Suprapubic skin (tissue), 4 donors: ENCODE measurements at regions not wholly inside any gene's neighbourhood (a gene's known extent, or its start where the extent isn't known, plus 50 kb on each side); places are given as distances from the start of the nearest gene placed in this dataset.

ENCODE experiments used
- POLR2A ChIP-seq, 2 donors: fragments of 450-650 bp; IDR thresholded peaks; one replicate each; pipeline ENCODE4 v1.6.1; 2017; ENCODE audit warnings: antibody characterized with exemption in 2 of 2, mild to moderate bottlenecking in 2 of 2, moderate library complexity in 2 of 2
- POLR2AphosphoS5 ChIP-seq, 3 donors: sonication (generic); formaldehyde crosslinking; IDR thresholded peaks; one replicate each; pipeline ENCODE4 v1.6.1; 2017; ENCODE audit warnings: antibody characterized with exemption in 3 of 3
- TF ChIP-seq, protein P1 (sequence below), 2 donors: fragments of 200-600 bp in 1 of 2; fragments of 450-650 bp in 1 of 2; sonication (generic) in 1 of 2; IDR thresholded peaks; one replicate each; pipeline ENCODE4 v1.5.1; 2016 to 2019; ENCODE audit warnings: antibody characterized with exemption in 2 of 2, mild to moderate bottlenecking in 1 of 2, moderate library complexity in 1 of 2

DNA sequence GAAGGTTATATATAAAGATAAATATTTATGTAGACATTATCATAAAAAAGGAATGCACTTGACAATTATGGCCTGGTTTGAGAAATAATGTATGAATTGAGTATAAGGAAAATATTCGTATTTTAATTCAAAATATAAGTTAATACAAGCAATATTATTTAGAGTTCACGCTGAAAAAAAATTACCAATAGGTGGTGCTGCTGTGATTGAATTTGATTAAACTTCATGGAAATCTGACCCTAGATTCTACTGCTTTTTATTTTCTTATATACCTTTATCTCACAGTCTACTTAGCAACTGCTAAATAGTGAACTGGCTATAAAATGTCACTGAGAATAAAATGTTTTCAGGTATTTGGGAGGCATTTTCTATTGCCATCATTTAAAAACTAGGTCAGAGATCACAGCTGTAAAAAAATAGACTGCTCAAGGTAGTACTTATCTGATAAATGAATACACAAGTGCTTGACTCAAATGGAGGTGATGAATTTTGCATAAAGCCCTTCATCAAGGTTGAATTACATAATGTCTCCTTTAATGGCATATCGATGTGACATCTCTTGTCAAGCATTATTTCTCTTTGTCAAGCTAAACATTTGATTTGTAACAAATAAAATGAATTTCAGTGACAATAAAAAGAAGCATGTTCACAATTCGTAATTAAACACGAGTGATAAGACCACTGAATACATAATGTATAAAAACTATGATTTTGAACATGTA, 1638.8 kb upstream of the PCDH7 start:
- TF ChIP-seq, protein P1, sequence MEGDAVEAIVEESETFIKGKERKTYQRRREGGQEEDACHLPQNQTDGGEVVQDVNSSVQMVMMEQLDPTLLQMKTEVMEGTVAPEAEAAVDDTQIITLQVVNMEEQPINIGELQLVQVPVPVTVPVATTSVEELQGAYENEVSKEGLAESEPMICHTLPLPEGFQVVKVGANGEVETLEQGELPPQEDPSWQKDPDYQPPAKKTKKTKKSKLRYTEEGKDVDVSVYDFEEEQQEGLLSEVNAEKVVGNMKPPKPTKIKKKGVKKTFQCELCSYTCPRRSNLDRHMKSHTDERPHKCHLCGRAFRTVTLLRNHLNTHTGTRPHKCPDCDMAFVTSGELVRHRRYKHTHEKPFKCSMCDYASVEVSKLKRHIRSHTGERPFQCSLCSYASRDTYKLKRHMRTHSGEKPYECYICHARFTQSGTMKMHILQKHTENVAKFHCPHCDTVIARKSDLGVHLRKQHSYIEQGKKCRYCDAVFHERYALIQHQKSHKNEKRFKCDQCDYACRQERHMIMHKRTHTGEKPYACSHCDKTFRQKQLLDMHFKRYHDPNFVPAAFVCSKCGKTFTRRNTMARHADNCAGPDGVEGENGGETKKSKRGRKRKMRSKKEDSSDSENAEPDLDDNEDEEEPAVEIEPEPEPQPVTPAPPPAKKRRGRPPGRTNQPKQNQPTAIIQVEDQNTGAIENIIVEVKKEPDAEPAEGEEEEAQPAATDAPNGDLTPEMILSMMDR (IDR thresholded peaks at IDR 0.05), result no peak
- TF ChIP-seq POLR2AphosphoS5 (IDR thresholded peaks at IDR 0.05), result no peak
- no peak for TF ChIP-seq POLR2A (IDR thresholded peaks at IDR 0.05)
